Fibroblast of lung (primary cell): ENCODE measurements at regions not wholly inside any gene's neighbourhood (a gene's known extent, or its start where the extent isn't known, plus 50 kb on each side); places are given as distances from the start of the nearest gene placed in this dataset.

Source experiments
- DNase-seq, 2 donors: peaks; one replicate each; pipeline versions ENCODE4 v3.0.0 to v3.0.0-alpha.2; 2010; ENCODE audit warnings: low read depth in 2 of 2
- H2AFZ ChIP-seq: 2 replicates; pipeline ENCODE4 v1.5.1; 2012; ENCODE audit warnings: low read length, control low read depth, inconsistent platforms
- H3K27ac ChIP-seq: 2 replicates; pipeline ENCODE4 v1.5.1; 2011; ENCODE audit warnings: low read length, control low read depth; ENCODE audit not compliant: insufficient read depth
- H3K27me3 ChIP-seq: 2 replicates; pipeline ENCODE4 v1.5.1; 2011; ENCODE audit warnings: mild to moderate bottlenecking, low read length; ENCODE audit not compliant: control insufficient read depth, insufficient read depth
- H3K36me3 ChIP-seq: 2 replicates; pipeline ENCODE4 v1.5.1; 2011; ENCODE audit warnings: low read length; ENCODE audit not compliant: control insufficient read depth, insufficient read depth
- H3K4me1 ChIP-seq: 2 replicates; pipeline ENCODE4 v1.5.1; 2011; ENCODE audit warnings: low read length; ENCODE audit not compliant: control insufficient read depth, insufficient read depth; ENCODE audit errors: extremely low read depth
- H3K4me2 ChIP-seq: 2 replicates; pipeline ENCODE4 v1.5.1; 2011; ENCODE audit warnings: low read length, control low read depth; ENCODE audit not compliant: insufficient read depth; ENCODE audit errors: extremely low read depth
- H3K4me3 ChIP-seq, 4 experiments: fragments of 200-600 bp in 1 of 4; sonication (generic) in 1 of 4; replicated peaks in 1 of 4; 2 replicates each; pipeline ENCODE4 v1.5.1; 2011 to 2016; ENCODE audit warnings: low read length in 4 of 4, low read depth in 3 of 4, mild to moderate bottlenecking in 3 of 4, control low read depth in 2 of 4, inconsistent platforms in 1 of 4, mixed read lengths in 1 of 4; ENCODE audit not compliant: insufficient read depth in 1 of 4; ENCODE audit errors: control extremely low read depth in 1 of 4
- H3K79me2 ChIP-seq: 2 replicates; pipeline ENCODE4 v1.5.1; 2012; ENCODE audit warnings: mild to moderate bottlenecking, low read length, inconsistent platforms; ENCODE audit not compliant: control insufficient read depth, insufficient read depth
- H3K9ac ChIP-seq: 2 replicates; pipeline ENCODE4 v1.5.1; 2011; ENCODE audit warnings: mild to moderate bottlenecking, low read length, control low read depth; ENCODE audit not compliant: insufficient read depth
- H3K9me3 ChIP-seq: 2 replicates; pipeline ENCODE4 v1.5.1; 2012; ENCODE audit warnings: low read depth, low read length; ENCODE audit not compliant: control insufficient read depth, insufficient read depth
- H4K20me1 ChIP-seq: 2 replicates; pipeline ENCODE4 v1.5.1; 2011; ENCODE audit warnings: low read length; ENCODE audit not compliant: control insufficient read depth, insufficient read depth; ENCODE audit errors: extremely low read depth
- EZH2 ChIP-seq: IDR thresholded peaks from 2 replicates; pipeline ENCODE4 v1.5.1; 2012; ENCODE audit warnings: low read length, control low read depth, mild to moderate bottlenecking; ENCODE audit errors: missing control alignments
- TF ChIP-seq, protein P1 (sequence below), 2 donors: IDR thresholded peaks in 1 of 2; conservative IDR thresholded peaks in 1 of 2; 1 replicate in 1 of 2; 2 replicates in 1 of 2; pipeline ENCODE4 v1.5.1; 2011 to 2012; ENCODE audit warnings: low read length in 2 of 2, control low read depth in 1 of 2, inconsistent platforms in 1 of 2, low read depth in 1 of 2, mild to moderate bottlenecking in 1 of 2

DNA sequence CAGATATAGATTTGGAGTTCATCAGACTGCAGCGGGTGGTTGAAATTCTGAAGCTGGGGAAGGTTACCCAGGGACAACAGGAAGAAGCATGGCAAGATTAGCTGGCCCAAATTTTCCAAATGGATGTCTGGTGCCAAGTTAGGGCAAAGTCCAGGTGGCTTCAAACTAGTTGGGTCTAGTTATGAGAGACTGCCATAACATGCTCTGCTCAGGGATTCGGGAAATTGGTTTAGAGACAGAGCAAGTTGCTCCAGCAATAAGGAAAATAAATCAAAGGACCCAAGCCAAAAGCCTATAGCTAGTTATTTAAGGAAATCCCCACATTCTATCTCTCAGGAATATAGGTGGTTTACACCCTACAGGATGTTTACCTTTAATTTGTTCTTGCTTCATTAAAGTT is 125.7 kb upstream of the BTG1 start:
- Histone ChIP-seq H3K4me2 (no peak overlapping the region), H2AFZ (no peak overlapping the region), H4K20me1 (no peaks in the 10 kb centered on the region), H3K4me1 (no peaks in the 10 kb centered on the region), H3K27me3 (no peaks in the 10 kb centered on the region), H3K9ac (no peak overlapping the region), H3K9me3 (no peaks in the 10 kb centered on the region), H3K36me3 (no peaks in the 10 kb centered on the region), H3K4me3 (no peak overlapping the region), H3K79me2 (no peaks in the 10 kb centered on the region), H3K27ac (no peak overlapping the region)
- TF ChIP-seq, protein P1, sequence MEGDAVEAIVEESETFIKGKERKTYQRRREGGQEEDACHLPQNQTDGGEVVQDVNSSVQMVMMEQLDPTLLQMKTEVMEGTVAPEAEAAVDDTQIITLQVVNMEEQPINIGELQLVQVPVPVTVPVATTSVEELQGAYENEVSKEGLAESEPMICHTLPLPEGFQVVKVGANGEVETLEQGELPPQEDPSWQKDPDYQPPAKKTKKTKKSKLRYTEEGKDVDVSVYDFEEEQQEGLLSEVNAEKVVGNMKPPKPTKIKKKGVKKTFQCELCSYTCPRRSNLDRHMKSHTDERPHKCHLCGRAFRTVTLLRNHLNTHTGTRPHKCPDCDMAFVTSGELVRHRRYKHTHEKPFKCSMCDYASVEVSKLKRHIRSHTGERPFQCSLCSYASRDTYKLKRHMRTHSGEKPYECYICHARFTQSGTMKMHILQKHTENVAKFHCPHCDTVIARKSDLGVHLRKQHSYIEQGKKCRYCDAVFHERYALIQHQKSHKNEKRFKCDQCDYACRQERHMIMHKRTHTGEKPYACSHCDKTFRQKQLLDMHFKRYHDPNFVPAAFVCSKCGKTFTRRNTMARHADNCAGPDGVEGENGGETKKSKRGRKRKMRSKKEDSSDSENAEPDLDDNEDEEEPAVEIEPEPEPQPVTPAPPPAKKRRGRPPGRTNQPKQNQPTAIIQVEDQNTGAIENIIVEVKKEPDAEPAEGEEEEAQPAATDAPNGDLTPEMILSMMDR (conservative IDR thresholded peaks at IDR 0.05 in 1 of 2, IDR thresholded peaks at IDR 0.05 in 1 of 2; ENCODE audit: low read depth in 1 of 2, low read length in 2 of 2): no peak
- TF ChIP-seq EZH2: no peak
- DNase-seq: no peak

GRCh38 chr12:92270521-92270920 is 124.9 kb upstream of the BTG1 start:
- Histone ChIP-seq H3K9ac (no peak overlapping the region), H3K4me1 (no peaks in the 10 kb centered on the region), H2AFZ (no peak overlapping the region), H3K79me2 (no peaks in the 10 kb centered on the region), H3K27me3 (no peaks in the 10 kb centered on the region), H4K20me1 (no peaks in the 10 kb centered on the region), H3K27ac (no peak overlapping the region), H3K4me3 (no peak overlapping the region), H3K9me3 (no peaks in the 10 kb centered on the region), H3K36me3 (no peaks in the 10 kb centered on the region), H3K4me2 (no peak overlapping the region)
- no peak for DNase-seq
- TF ChIP-seq EZH2: no peak
- TF ChIP-seq, protein P1 (conservative IDR thresholded peaks at IDR 0.05 in 1 of 2, IDR thresholded peaks at IDR 0.05 in 1 of 2; ENCODE audit: low read depth in 1 of 2, low read length in 2 of 2): no peak

GRCh38 chr12:92268946-92269345 is 123.3 kb upstream of the BTG1 start:
- Histone ChIP-seq H2AFZ (no peak overlapping the region), H3K9ac (no peak overlapping the region), H3K27ac (no peak overlapping the region), H3K4me2 (no peak overlapping the region), H3K79me2 (no peaks in the 10 kb centered on the region), H3K4me3 (no peak overlapping the region), H3K27me3 (no peaks in the 10 kb centered on the region), H3K4me1 (no peaks in the 10 kb centered on the region), H3K36me3 (no peaks in the 10 kb centered on the region), H4K20me1 (no peaks in the 10 kb centered on the region), H3K9me3 (no peaks in the 10 kb centered on the region)
- TF ChIP-seq EZH2: no peak
- TF ChIP-seq, protein P1 (conservative IDR thresholded peaks at IDR 0.05 in 1 of 2, IDR thresholded peaks at IDR 0.05 in 1 of 2; ENCODE audit: low read depth in 1 of 2, low read length in 2 of 2): no peak
- DNase-seq: no peak
